ENCODE measurements at regions not wholly inside any gene's neighbourhood (a gene's known extent, or its start where the extent isn't known, plus 50 kb on each side); places are given as distances from the start of the nearest gene placed in this dataset.

DNA sequence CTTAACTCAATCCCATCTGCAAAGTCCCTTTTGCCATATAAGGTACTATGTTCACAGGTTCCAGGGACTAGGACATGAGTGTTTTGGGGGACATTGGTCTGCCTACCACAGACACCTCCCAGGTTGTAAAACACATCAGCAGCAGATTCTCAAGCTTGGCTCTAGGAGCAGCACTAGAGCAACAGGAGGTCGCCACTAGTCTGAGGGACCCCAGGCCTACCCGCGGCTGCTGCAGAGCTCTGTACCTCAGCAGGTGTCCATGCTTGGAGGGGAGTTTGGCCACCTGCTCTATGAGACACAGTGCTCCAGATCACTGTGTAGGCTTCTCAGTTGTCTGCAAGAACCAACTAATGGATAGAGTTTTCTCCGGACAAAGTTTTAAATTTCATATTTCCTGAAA, 262.2 kb upstream of the ARRDC3 start:
- Histone ChIP-seq H3K27me3 (ENCODE audit: control insufficient read depth, insufficient read depth, low read length) (no peaks in the 10 kb centered on the region), H3K9me3 (ENCODE audit: control insufficient read depth, insufficient read depth, low read length) (peaks cover 8% of the 10 kb centered on the region), H3K36me3 (ENCODE audit: control insufficient read depth, insufficient read depth, low read length) (no peaks in the 10 kb centered on the region), H3K27ac (ENCODE audit: low read length) (no peak overlapping the region), H3K4me3 (ENCODE audit: low read length) (no peak overlapping the region), H3K4me1 (ENCODE audit: control insufficient read depth, insufficient read depth, low read length) (no peaks in the 10 kb centered on the region)
- peaks cover 2 to 3% of the 10 kb centered on the region in 2 donors for H3K27me3 Mint-ChIP-seq (ENCODE audit: low read depth in 2 of 2)
- no peak overlapping the region for H3K4me3 Mint-ChIP-seq
- WGBS (ENCODE audit: insufficient coverage): 89% methylated on average over 4 of the region's 4 CpGs
- TF ChIP-seq, protein P1, sequence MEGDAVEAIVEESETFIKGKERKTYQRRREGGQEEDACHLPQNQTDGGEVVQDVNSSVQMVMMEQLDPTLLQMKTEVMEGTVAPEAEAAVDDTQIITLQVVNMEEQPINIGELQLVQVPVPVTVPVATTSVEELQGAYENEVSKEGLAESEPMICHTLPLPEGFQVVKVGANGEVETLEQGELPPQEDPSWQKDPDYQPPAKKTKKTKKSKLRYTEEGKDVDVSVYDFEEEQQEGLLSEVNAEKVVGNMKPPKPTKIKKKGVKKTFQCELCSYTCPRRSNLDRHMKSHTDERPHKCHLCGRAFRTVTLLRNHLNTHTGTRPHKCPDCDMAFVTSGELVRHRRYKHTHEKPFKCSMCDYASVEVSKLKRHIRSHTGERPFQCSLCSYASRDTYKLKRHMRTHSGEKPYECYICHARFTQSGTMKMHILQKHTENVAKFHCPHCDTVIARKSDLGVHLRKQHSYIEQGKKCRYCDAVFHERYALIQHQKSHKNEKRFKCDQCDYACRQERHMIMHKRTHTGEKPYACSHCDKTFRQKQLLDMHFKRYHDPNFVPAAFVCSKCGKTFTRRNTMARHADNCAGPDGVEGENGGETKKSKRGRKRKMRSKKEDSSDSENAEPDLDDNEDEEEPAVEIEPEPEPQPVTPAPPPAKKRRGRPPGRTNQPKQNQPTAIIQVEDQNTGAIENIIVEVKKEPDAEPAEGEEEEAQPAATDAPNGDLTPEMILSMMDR (IDR thresholded peaks at IDR 0.05): no peak
- H3K9me3 Mint-ChIP-seq: peaks cover 0 to 2% of the 10 kb centered on the region in 2 donors
- H3K36me3 Mint-ChIP-seq: no peaks in the 10 kb centered on the region
- no peak for ATAC-seq
- H3K27ac Mint-ChIP-seq: no peak overlapping the region
- intact Hi-C loops (cut with micrococcal nuclease): no loop called here
- no peak for DNase-seq
- no peaks in the 10 kb centered on the region for H3K4me1 Mint-ChIP-seq

DNA sequence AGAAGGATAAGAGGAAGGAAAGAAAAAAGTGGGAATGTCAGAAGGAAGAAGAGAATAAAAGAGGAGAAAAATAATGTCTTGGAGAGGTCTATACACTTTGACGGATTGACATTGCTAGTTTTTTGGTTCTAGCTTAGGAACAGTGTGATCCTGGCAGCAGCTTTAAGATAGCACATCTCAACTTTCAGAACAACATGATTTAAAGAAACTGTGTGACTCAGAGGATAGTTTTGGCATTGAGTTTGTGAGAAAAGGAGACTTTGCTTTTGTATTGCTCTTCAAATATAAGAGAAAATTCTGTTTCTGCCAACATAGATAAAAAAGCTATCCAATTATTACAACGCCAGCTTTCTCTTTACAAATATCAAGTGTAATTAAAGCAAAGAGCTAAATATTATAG, 260.7 kb upstream of the ARRDC3 start:
- intact Hi-C loops (cut with micrococcal nuclease): loop anchor here (5.0 kb wide), 1 partner anchor 776 kb away; no protein-coding TSS in a partner anchor
- 80% methylated on average over 1 of the region's 2 CpGs for WGBS (ENCODE audit: insufficient coverage)
- H3K4me1 ChIP-seq (ENCODE audit: control insufficient read depth, insufficient read depth, low read length): no peaks in the 10 kb centered on the region

DNA sequence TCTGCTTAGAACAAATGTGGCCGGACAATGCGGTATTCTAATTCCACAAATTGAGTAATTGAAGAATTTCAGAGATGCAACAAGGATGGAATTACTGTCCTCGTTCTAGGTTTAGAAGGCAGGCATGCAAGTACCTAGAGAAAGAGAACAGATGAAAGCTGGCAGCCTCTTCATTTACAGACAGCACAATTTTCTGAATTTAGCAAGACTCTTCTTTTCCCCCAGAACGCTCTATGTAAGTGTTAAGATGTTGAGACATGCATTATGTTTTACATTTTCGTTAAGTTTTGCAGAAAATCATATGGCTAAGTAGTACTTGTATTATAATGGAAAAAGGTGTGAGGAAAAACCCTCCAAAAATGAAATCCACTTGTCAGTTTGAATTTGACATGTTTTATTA, 259.5 kb upstream of the ARRDC3 start:
- Mint-ChIP-seq H3K27ac (no peak overlapping the region), H3K4me1 (no peaks in the 10 kb centered on the region), H3K27me3 (ENCODE audit: low read depth in 2 of 2) (peaks cover 0 to 7% of the 10 kb centered on the region in 2 donors), H3K4me3 (no peak overlapping the region), H3K36me3 (no peaks in the 10 kb centered on the region), H3K9me3 (no peaks in the 10 kb centered on the region)
- H3K27ac ChIP-seq (ENCODE audit: low read length): no peak overlapping the region
- H3K4me3 ChIP-seq (ENCODE audit: low read length): no peak overlapping the region
- H3K27me3 ChIP-seq (ENCODE audit: control insufficient read depth, insufficient read depth, low read length): no peaks in the 10 kb centered on the region
- H3K36me3 ChIP-seq (ENCODE audit: control insufficient read depth, insufficient read depth, low read length): no peaks in the 10 kb centered on the region
- no peaks in the 10 kb centered on the region for H3K9me3 ChIP-seq (ENCODE audit: control insufficient read depth, insufficient read depth, low read length)
- WGBS (ENCODE audit: insufficient coverage): 98% methylated on average over 3 of the region's 5 CpGs
- TF ChIP-seq, protein P1 (IDR thresholded peaks at IDR 0.05): no peak
- ATAC-seq: no peak
- no peaks in the 10 kb centered on the region for H3K4me1 ChIP-seq (ENCODE audit: control insufficient read depth, insufficient read depth, low read length)
- intact Hi-C loops (cut with micrococcal nuclease): loop anchor here (5.0 kb wide), 1 partner anchor 775 kb away; no protein-coding TSS in a partner anchor
- DNase-seq: no peak

More for the DNA sequence above, 260.7 kb upstream of the ARRDC3 start:
- no peak overlapping the region for H3K4me3 ChIP-seq (ENCODE audit: low read length)
- H3K36me3 ChIP-seq (ENCODE audit: control insufficient read depth, insufficient read depth, low read length): no peaks in the 10 kb centered on the region
- H3K9me3 ChIP-seq (ENCODE audit: control insufficient read depth, insufficient read depth, low read length): no peaks in the 10 kb centered on the region
- H3K27me3 ChIP-seq (ENCODE audit: control insufficient read depth, insufficient read depth, low read length): no peaks in the 10 kb centered on the region
- peaks cover 0 to 7% of the 10 kb centered on the region in 2 donors for H3K27me3 Mint-ChIP-seq (ENCODE audit: low read depth in 2 of 2)
- H3K9me3 Mint-ChIP-seq: peaks cover 0 to 2% of the 10 kb centered on the region in 2 donors
- H3K27ac Mint-ChIP-seq: no peak overlapping the region
- TF ChIP-seq, protein P1 (IDR thresholded peaks at IDR 0.05): no peak
- ATAC-seq (no peak), DNase-seq (no peak)
- H3K4me3 Mint-ChIP-seq: no peak overlapping the region
- no peaks in the 10 kb centered on the region for H3K36me3 Mint-ChIP-seq
- no peaks in the 10 kb centered on the region for H3K4me1 Mint-ChIP-seq
- H3K27ac ChIP-seq (ENCODE audit: low read length): no peak overlapping the region

DNA sequence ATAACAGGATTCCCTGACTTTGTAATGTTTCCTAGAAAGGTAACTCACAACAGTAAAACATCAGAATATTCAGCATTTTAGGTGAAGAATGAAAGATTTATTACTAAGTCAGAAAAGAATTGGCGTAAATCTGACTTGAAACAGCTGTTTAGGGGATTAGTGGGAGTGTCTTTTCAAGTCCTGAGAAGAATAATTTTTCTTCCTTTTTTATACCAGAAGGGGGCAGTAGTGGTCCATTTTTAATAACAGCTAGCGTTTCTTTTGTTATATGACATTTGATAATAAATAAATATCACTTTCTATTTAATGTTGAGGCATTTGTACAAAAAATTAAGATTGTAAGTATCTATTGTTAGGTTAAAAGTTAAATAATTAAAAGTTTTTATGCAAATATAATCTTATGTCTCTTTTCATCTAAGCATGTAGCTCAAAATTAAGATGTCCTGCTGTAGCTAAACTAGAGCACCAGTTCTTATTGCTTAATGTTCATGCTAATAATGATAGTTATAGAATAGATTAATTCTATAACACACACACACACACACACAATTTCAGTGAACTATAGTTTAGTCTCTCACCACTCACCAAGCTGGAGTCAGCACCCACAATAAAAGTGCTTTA, 258.7 kb upstream of the ARRDC3 start:
- Histone ChIP-seq H3K4me1 (ENCODE audit: control insufficient read depth, insufficient read depth, low read length) (no peaks in the 10 kb centered on the region), H3K27ac (ENCODE audit: low read length) (no peak overlapping the region), H3K9me3 (ENCODE audit: control insufficient read depth, insufficient read depth, low read length) (no peaks in the 10 kb centered on the region), H3K27me3 (ENCODE audit: control insufficient read depth, insufficient read depth, low read length) (no peaks in the 10 kb centered on the region), H3K36me3 (ENCODE audit: control insufficient read depth, insufficient read depth, low read length) (no peaks in the 10 kb centered on the region), H3K4me3 (ENCODE audit: low read length) (no peak overlapping the region)
- ATAC-seq (no peak), DNase-seq (peak in 1 of 2 donors; percentile 53)
- 20% methylated on average over 1 of the region's 2 CpGs for WGBS (ENCODE audit: insufficient coverage)
- H3K27me3 Mint-ChIP-seq (ENCODE audit: low read depth in 2 of 2): peaks cover 0 to 7% of the 10 kb centered on the region in 2 donors
- H3K27ac Mint-ChIP-seq: no peak overlapping the region
- no peaks in the 10 kb centered on the region for H3K4me1 Mint-ChIP-seq
- H3K9me3 Mint-ChIP-seq: no peaks in the 10 kb centered on the region
- no peak overlapping the region for H3K4me3 Mint-ChIP-seq
- intact Hi-C loops (cut with micrococcal nuclease): loop anchor here (5.0 kb wide), 1 partner anchor 775 kb away; no protein-coding TSS in a partner anchor
- no peaks in the 10 kb centered on the region for H3K36me3 Mint-ChIP-seq
- TF ChIP-seq, protein P1 (IDR thresholded peaks at IDR 0.05): peak; percentile 69
